IPS DF 6.9 (cell line): ENCODE measurements at regions not wholly inside any gene's neighbourhood (a gene's known extent, or its start where the extent isn't known, plus 50 kb on each side); places are given as distances from the start of the nearest gene placed in this dataset.

Experiments used
- DNase-seq: peaks from one replicate; pipeline ENCODE4 v3.0.0-alpha.2; 2013; ENCODE audit warnings: low read depth, low spot score
- H3K27ac ChIP-seq: one replicate; pipeline ENCODE4 v1.5.1; 2013; ENCODE audit warnings: low read length, control low read depth
- H3K27me3 ChIP-seq: 2 replicates; pipeline ENCODE4 v1.6.1; 2013; ENCODE audit warnings: mild to moderate bottlenecking, low read length; ENCODE audit not compliant: control insufficient read depth, insufficient read depth
- H3K36me3 ChIP-seq: 2 replicates; pipeline ENCODE4 v1.6.1; 2013; ENCODE audit warnings: low read length; ENCODE audit not compliant: control insufficient read depth, insufficient read depth
- H3K4me1 ChIP-seq: 2 replicates; pipeline ENCODE4 v1.6.1; 2013; ENCODE audit warnings: low read length; ENCODE audit not compliant: control insufficient read depth, insufficient read depth
- H3K4me3 ChIP-seq: 2 replicates; pipeline ENCODE4 v1.5.1; 2013; ENCODE audit warnings: mild to moderate bottlenecking, low read length
- H3K9me3 ChIP-seq: 2 replicates; pipeline ENCODE4 v1.6.1; 2013; ENCODE audit warnings: low read length, inconsistent platforms; ENCODE audit not compliant: control insufficient read depth, insufficient read depth
- WGBS: extraction: QIAGEN DNeasy Blood & Tissue Kit; methylation state at CpG from one replicate; pipeline ENCODE4 v1.1.7; 2013; ENCODE audit warnings: mixed read lengths, missing lambda C conversion rate; ENCODE audit not compliant: insufficient read length, insufficient coverage; 5-methylcytosine and 5-hydroxymethylcytosine counted together

GRCh38 chr11:80495116-80495515 is 1054.3 kb upstream of the TENM4 start:
- Histone ChIP-seq H3K4me3 (no peak overlapping the region), H3K36me3 (no peaks in the 10 kb centered on the region)
- no peak for DNase-seq

GRCh38 chr11:80487952-80488351 is 1047.1 kb upstream of the TENM4 start:
- Histone ChIP-seq H3K36me3 (no peaks in the 10 kb centered on the region), H3K9me3 (no peaks in the 10 kb centered on the region), H3K4me1 (no peaks in the 10 kb centered on the region), H3K27ac (no peak overlapping the region), H3K4me3 (no peak overlapping the region), H3K27me3 (no peaks in the 10 kb centered on the region)
- DNase-seq = no peak

More at GRCh38 chr11:80495116-80495515, 1054.3 kb upstream of the TENM4 start:
- no peak overlapping the region for H3K27ac ChIP-seq
- H3K9me3 ChIP-seq = no peaks in the 10 kb centered on the region
- H3K27me3 ChIP-seq = no peaks in the 10 kb centered on the region
- H3K4me1 ChIP-seq = no peaks in the 10 kb centered on the region

GRCh38 chr11:80486678-80487077 is 1045.8 kb upstream of the TENM4 start:
- Histone ChIP-seq H3K4me1 (no peaks in the 10 kb centered on the region), H3K4me3 (no peak overlapping the region), H3K27ac (no peak overlapping the region), H3K27me3 (no peaks in the 10 kb centered on the region), H3K36me3 (no peaks in the 10 kb centered on the region), H3K9me3 (no peaks in the 10 kb centered on the region)
- no CpG with 5 or more reads among the region's 4 CpGs for WGBS
- DNase-seq = no peak

- DNase-seq = no peak
- no CpG with 5 or more reads among the region's 2 CpGs for WGBS
Observed at GRCh38 chr11:80477178-80477577, 1036.3 kb upstream of the TENM4 start.

GRCh38 chr11:80473562-80473961 is 1032.7 kb upstream of the TENM4 start:
- DNase-seq = no peak
- no CpG with 5 or more reads among the region's 3 CpGs for WGBS
- Histone ChIP-seq H3K9me3 (no peaks in the 10 kb centered on the region), H3K27me3 (no peaks in the 10 kb centered on the region), H3K27ac (no peak overlapping the region), H3K4me1 (no peaks in the 10 kb centered on the region), H3K4me3 (no peak overlapping the region), H3K36me3 (no peaks in the 10 kb centered on the region)

More at GRCh38 chr11:80477178-80477577, 1036.3 kb upstream of the TENM4 start:
- Histone ChIP-seq H3K27ac (no peak overlapping the region), H3K4me3 (no peak overlapping the region), H3K36me3 (no peaks in the 10 kb centered on the region), H3K9me3 (no peaks in the 10 kb centered on the region), H3K27me3 (no peaks in the 10 kb centered on the region), H3K4me1 (no peaks in the 10 kb centered on the region)

- no peak overlapping the region for H3K27ac ChIP-seq
- no peaks in the 10 kb centered on the region for H3K4me1 ChIP-seq
- WGBS = no CpG with 5 or more reads among the region's 2 CpGs
- no peaks in the 10 kb centered on the region for H3K36me3 ChIP-seq
- no peaks in the 10 kb centered on the region for H3K9me3 ChIP-seq
- no peak overlapping the region for H3K4me3 ChIP-seq
- DNase-seq = no peak
- no peaks in the 10 kb centered on the region for H3K27me3 ChIP-seq
Observed at GRCh38 chr11:80469871-80470270, 1029.0 kb upstream of the TENM4 start.

- Histone ChIP-seq H3K36me3 (no peaks in the 10 kb centered on the region), H3K4me1 (no peaks in the 10 kb centered on the region), H3K27me3 (no peaks in the 10 kb centered on the region), H3K27ac (no peak overlapping the region), H3K9me3 (no peaks in the 10 kb centered on the region), H3K4me3 (no peak overlapping the region)
- DNase-seq = no peak
- no CpG with 5 or more reads among the region's 1 CpG for WGBS
Observed at GRCh38 chr11:80466570-80466969, 1025.7 kb upstream of the TENM4 start.

- no peak for DNase-seq
- Histone ChIP-seq H3K27me3 (no peaks in the 10 kb centered on the region), H3K9me3 (no peaks in the 10 kb centered on the region), H3K36me3 (no peaks in the 10 kb centered on the region), H3K27ac (no peak overlapping the region), H3K4me1 (no peaks in the 10 kb centered on the region), H3K4me3 (no peak overlapping the region)
- no CpG with 5 or more reads among the region's 3 CpGs for WGBS
Observed at GRCh38 chr11:80462211-80462610, 1021.4 kb upstream of the TENM4 start.

- H3K9me3 ChIP-seq = no peaks in the 10 kb centered on the region
- DNase-seq = no peak
Observed at GRCh38 chr11:80458376-80458775, 1017.5 kb upstream of the TENM4 start.

GRCh38 chr11:80457823-80458222 is 1017.0 kb upstream of the TENM4 start:
- Histone ChIP-seq H3K4me3 (no peak overlapping the region), H3K4me1 (no peaks in the 10 kb centered on the region), H3K36me3 (no peaks in the 10 kb centered on the region), H3K27ac (no peak overlapping the region), H3K27me3 (no peaks in the 10 kb centered on the region), H3K9me3 (no peaks in the 10 kb centered on the region)
- whole genome bisulfite sequencing = no CpG with 5 or more reads among the region's 2 CpGs
- DNase-seq = no peak

More at GRCh38 chr11:80458376-80458775, 1017.5 kb upstream of the TENM4 start:
- no peak overlapping the region for H3K27ac ChIP-seq
- H3K4me3 ChIP-seq = no peak overlapping the region
- no peaks in the 10 kb centered on the region for H3K27me3 ChIP-seq
- no peaks in the 10 kb centered on the region for H3K4me1 ChIP-seq
- no CpG with 5 or more reads among the region's 3 CpGs for WGBS
- no peaks in the 10 kb centered on the region for H3K36me3 ChIP-seq

GRCh38 chr11:80455818-80456217 is 1015.0 kb upstream of the TENM4 start:
- no peak overlapping the region for H3K4me3 ChIP-seq
- WGBS = no CpG with 5 or more reads among the region's 1 CpG
- no peaks in the 10 kb centered on the region for H3K36me3 ChIP-seq

More at GRCh38 chr11:80455818-80456217, 1015.0 kb upstream of the TENM4 start:
- no peak overlapping the region for H3K27ac ChIP-seq
- no peak for DNase-seq
- no peaks in the 10 kb centered on the region for H3K27me3 ChIP-seq
- no peaks in the 10 kb centered on the region for H3K4me1 ChIP-seq
- H3K9me3 ChIP-seq = no peaks in the 10 kb centered on the region
